ENCODE measurements at regions not wholly inside any gene's neighbourhood (a gene's known extent, or its start where the extent isn't known, plus 50 kb on each side); places are given as distances from the start of the nearest gene placed in this dataset.

- H3K9me3 ChIP-seq (replicated peaks): no peaks in the 10 kb centered on the region
- H3K36me3 ChIP-seq: no peaks in the 10 kb centered on the region
- TF ChIP-seq CTCF (IDR thresholded peaks at IDR 0.05; ENCODE audit: borderline replicate concordance): no peak
- no peak for DNase-seq
- H3K27ac ChIP-seq (replicated peaks): no peak overlapping the region
- H3K4me3 ChIP-seq: no peak overlapping the region
- H3K27me3 ChIP-seq (ENCODE audit: low read depth): no peaks in the 10 kb centered on the region
- intact Hi-C loops (cut with micrococcal nuclease): no loop called here
- H3K4me1 ChIP-seq: no peaks in the 10 kb centered on the region
Measured at GRCh38 chr3:110164632-110165369, 827.5 kb upstream of the DPPA4 start.

GRCh38 chr3:110165370-110165743 is 828.0 kb upstream of the DPPA4 start:
- Histone ChIP-seq H3K27me3 (ENCODE audit: low read depth) (no peaks in the 10 kb centered on the region), H3K36me3 (no peaks in the 10 kb centered on the region), H3K27ac (replicated peaks) (no peak overlapping the region), H3K9me3 (replicated peaks) (no peaks in the 10 kb centered on the region), H3K4me3 (no peak overlapping the region), H3K4me1 (no peaks in the 10 kb centered on the region)
- no peak for DNase-seq
- TF ChIP-seq CTCF (IDR thresholded peaks at IDR 0.05; ENCODE audit: borderline replicate concordance): no peak
- intact Hi-C loops (cut with micrococcal nuclease): no loop called here

GRCh38 chr3:110165753-110166152 is 828.4 kb upstream of the DPPA4 start:
- Histone ChIP-seq H3K27ac (replicated peaks) (no peak overlapping the region), H3K9me3 (replicated peaks) (no peaks in the 10 kb centered on the region), H3K36me3 (no peaks in the 10 kb centered on the region), H3K4me3 (no peak overlapping the region), H3K4me1 (no peaks in the 10 kb centered on the region), H3K27me3 (ENCODE audit: low read depth) (no peaks in the 10 kb centered on the region)
- TF ChIP-seq CTCF (IDR thresholded peaks at IDR 0.05; ENCODE audit: borderline replicate concordance): no peak
- DNase-seq: no peak
- intact Hi-C loops (cut with micrococcal nuclease): no loop called here

GRCh38 chr3:110166791-110167190 is 829.4 kb upstream of the DPPA4 start:
- Histone ChIP-seq H3K4me1 (no peaks in the 10 kb centered on the region), H3K27ac (replicated peaks) (no peak overlapping the region), H3K9me3 (replicated peaks) (no peaks in the 10 kb centered on the region), H3K4me3 (no peak overlapping the region), H3K27me3 (ENCODE audit: low read depth) (no peaks in the 10 kb centered on the region), H3K36me3 (no peaks in the 10 kb centered on the region)
- DNase-seq: no peak
- intact Hi-C loops (cut with micrococcal nuclease): no loop called here
- TF ChIP-seq CTCF (IDR thresholded peaks at IDR 0.05; ENCODE audit: borderline replicate concordance): no peak

- TF ChIP-seq CTCF (IDR thresholded peaks at IDR 0.05; ENCODE audit: borderline replicate concordance): no peak
- Histone ChIP-seq H3K27me3 (ENCODE audit: low read depth) (no peaks in the 10 kb centered on the region), H3K36me3 (no peaks in the 10 kb centered on the region), H3K4me3 (no peak overlapping the region), H3K9me3 (replicated peaks) (no peaks in the 10 kb centered on the region), H3K27ac (replicated peaks) (no peak overlapping the region), H3K4me1 (peaks cover 14% of the 10 kb centered on the region)
- intact Hi-C loops (cut with micrococcal nuclease): no loop called here
- no peak for DNase-seq
Measured at GRCh38 chr3:110174908-110175307, 837.6 kb upstream of the DPPA4 start.
